Activated T-helper 2 cell treated with anti-CD3 and anti-CD28 coated beads, Interferon-gamma antibody, Interleukin-2, Interleukin-4, amounts not matched to agents 10 μg/mL and 5 μg/mL and 100 μg/mL, durations not matched to agents 14 hours and 24 hours and 36 hours (primary cell): ENCODE measurements at regions not wholly inside any gene's neighbourhood (a gene's known extent, or its start where the extent isn't known, plus 50 kb on each side); places are given as distances from the start of the nearest gene placed in this dataset.

Experiments
- DNase-seq: peaks from one replicate; pipeline ENCODE4 v3.0.0; 2021; ENCODE audit warnings: low spot score
- H3K27ac Mint-ChIP-seq: one replicate; pipeline ENCODE4 v1.8.0; 2021; ENCODE audit warnings: mixed read lengths
- H3K27me3 Mint-ChIP-seq: one replicate; pipeline ENCODE4 v1.8.0; 2021; ENCODE audit warnings: low read depth, mixed read lengths
- H3K36me3 Mint-ChIP-seq: one replicate; pipeline ENCODE4 v1.8.0; 2021; ENCODE audit warnings: low read depth, mixed read lengths
- H3K4me1 Mint-ChIP-seq: one replicate; pipeline ENCODE4 v1.8.0; 2021; ENCODE audit warnings: low read depth, mixed read lengths
- H3K4me3 Mint-ChIP-seq: one replicate; pipeline ENCODE4 v1.8.0; 2021; ENCODE audit warnings: low read depth, mild to moderate bottlenecking, moderate library complexity, mixed read lengths
- H3K9me3 Mint-ChIP-seq: one replicate; pipeline ENCODE4 v1.8.0; 2021; ENCODE audit warnings: mixed read lengths
- intact Hi-C: fragments of 100-400 bp; cut with micrococcal nuclease; formaldehyde crosslinking; loops from one replicate; pipeline ENCODE4 v1.15.1; 2023

DNA sequence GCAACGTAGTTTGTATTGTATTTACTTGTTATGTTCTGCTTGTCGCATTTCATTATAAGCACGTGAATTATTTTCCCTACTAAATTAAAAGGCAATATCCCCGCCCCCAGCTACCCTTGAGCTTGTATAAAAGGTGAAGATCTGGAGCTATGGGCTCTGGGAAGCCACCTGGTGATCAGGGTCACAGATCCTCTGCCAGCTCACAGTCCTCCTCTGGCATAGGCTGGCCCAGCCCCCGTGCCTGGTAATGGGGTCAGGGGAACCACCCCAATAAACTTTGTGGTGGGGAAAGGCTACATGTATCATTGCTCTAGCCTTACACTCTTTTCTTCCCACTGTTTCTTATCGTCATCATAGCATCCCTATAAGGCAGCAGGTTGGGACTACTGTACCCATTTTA lies 190.2 kb upstream of the TSHZ3 start:
- H3K27ac Mint-ChIP-seq = no peak overlapping the region
- peaks cover 12% of the 10 kb centered on the region for H3K9me3 Mint-ChIP-seq
- H3K27me3 Mint-ChIP-seq = no peaks in the 10 kb centered on the region
- intact Hi-C loops = no loop called here
- no peak overlapping the region for H3K4me3 Mint-ChIP-seq
- H3K36me3 Mint-ChIP-seq = no peaks in the 10 kb centered on the region
- no peak for DNase-seq
- H3K4me1 Mint-ChIP-seq = no peaks in the 10 kb centered on the region

- Mint-ChIP-seq H3K27ac (no peak overlapping the region), H3K4me1 (no peaks in the 10 kb centered on the region), H3K4me3 (no peak overlapping the region), H3K36me3 (no peaks in the 10 kb centered on the region), H3K9me3 (peaks cover 15% of the 10 kb centered on the region), H3K27me3 (no peaks in the 10 kb centered on the region)
- no peak for DNase-seq
- intact Hi-C loops = no loop called here
Measured at GRCh38 chr19:31541396-31541795, 192.2 kb upstream of the TSHZ3 start.

- Mint-ChIP-seq H3K4me1 (no peaks in the 10 kb centered on the region), H3K36me3 (no peaks in the 10 kb centered on the region), H3K27me3 (no peaks in the 10 kb centered on the region), H3K4me3 (no peak overlapping the region), H3K27ac (no peak overlapping the region), H3K9me3 (peaks cover 8% of the 10 kb centered on the region)
- DNase-seq = no peak
- intact Hi-C loops = no loop called here
Measured at GRCh38 chr19:31543456-31543855, 194.2 kb upstream of the TSHZ3 start.

DNA sequence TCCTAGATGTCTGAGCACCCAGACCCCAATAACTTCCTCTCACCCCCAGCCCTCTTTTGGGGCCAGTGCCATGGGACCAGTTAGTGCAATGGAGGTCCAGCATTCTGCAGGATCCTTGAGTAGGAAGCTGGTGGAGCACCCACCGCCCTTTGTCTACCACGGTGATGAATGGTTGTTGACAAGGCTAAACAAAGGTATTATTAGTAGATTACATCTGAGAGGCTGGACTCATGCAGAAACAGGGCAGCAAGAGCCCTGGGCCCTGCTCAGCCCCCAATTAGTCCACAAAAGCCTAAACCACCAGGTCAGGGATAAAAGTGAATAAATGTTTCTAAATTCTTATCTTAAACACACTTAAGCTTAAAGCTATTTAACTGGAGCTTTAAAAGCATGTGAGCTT lies 196.5 kb upstream of the TSHZ3 start:
- DNase-seq = no peak
- Mint-ChIP-seq H3K27me3 (no peaks in the 10 kb centered on the region), H3K36me3 (no peaks in the 10 kb centered on the region), H3K4me3 (no peak overlapping the region), H3K9me3 (peaks cover 3% of the 10 kb centered on the region), H3K27ac (no peak overlapping the region), H3K4me1 (no peaks in the 10 kb centered on the region)
- intact Hi-C loops = no loop called here

DNA sequence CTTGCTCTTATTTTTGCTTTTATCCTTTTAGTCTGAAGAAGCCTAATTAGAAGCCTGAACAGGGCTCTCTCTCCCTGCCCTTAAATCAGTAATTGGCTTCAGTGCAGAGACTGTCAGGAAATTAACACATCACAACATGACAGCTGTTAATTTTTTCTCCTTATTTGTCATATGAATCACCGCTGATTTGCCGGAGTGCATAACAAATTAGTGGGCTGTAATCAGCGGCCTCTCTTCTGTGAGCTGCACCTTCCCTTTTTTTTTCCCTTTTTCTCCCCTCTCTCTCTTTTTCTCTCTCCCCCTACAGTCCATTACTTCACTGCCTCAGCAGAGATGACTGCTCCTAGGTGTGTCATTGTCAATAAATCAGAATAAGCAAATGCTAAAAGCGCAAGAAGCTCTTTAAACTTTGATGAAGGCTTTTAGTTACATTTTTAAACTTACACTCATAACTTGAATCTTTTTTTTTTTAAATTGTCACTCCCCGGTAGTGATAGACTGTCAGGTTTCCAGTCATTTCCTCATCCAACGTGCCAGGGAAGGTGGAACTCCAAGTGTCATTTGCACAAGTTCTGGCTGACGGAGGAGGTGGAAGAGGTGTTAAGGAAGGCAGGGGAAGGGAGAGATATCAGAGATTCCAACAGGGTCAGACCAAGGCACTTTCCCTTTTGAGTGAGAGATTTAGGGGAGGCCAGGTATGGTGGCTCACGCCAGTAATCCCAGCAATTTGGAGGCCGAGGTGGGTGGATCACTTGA lies 197.1 kb upstream of the TSHZ3 start:
- intact Hi-C loops = no loop called here
- DNase-seq = no peak
- Mint-ChIP-seq H3K27ac (no peak overlapping the region), H3K9me3 (peaks cover 3% of the 10 kb centered on the region), H3K36me3 (no peaks in the 10 kb centered on the region), H3K27me3 (no peaks in the 10 kb centered on the region), H3K4me3 (no peak overlapping the region), H3K4me1 (no peaks in the 10 kb centered on the region)

GRCh38 chr19:31548941-31549340 lies 199.7 kb upstream of the TSHZ3 start:
- Mint-ChIP-seq H3K36me3 (no peaks in the 10 kb centered on the region), H3K27me3 (no peaks in the 10 kb centered on the region), H3K27ac (no peak overlapping the region), H3K4me3 (no peak overlapping the region), H3K9me3 (peaks cover 3% of the 10 kb centered on the region), H3K4me1 (no peaks in the 10 kb centered on the region)
- intact Hi-C loops = no loop called here
- no peak for DNase-seq

DNA sequence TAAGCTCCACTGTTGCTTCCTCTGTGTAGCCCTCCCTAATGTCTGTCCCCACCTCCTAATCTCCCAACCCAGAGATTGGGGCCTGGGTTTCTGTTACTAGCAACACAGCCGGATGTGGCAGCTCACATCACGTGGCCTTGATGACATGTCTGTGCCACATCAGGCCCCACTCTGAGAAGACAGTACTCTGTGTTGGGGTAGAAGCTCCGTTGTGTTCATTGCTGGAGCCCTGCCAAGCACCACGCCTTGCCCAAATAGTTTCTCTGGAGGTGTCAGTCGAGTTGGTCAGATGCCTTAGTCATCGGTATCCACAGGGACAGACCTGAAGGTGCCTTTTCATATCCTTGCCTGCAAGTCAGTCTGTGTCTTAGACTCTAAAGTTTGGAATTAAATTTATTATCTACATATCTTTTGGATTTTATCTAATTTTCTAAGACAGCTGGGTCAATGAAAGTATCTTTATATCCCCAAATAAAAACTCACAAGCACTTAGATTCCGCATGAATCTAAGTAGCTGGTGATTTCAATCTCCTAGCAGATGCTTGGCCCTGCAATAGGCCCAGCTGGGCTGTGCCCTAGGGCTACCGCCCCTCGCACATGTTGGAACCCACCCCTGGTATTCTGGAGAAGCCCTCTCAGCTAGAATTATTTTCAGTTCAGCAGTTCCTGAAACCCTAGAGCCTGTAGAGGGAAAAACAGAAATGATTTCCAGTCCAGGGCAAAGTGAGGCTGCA lies 204.0 kb upstream of the TSHZ3 start:
- Mint-ChIP-seq H3K4me3 (no peak overlapping the region), H3K4me1 (no peaks in the 10 kb centered on the region), H3K9me3 (peaks cover 11% of the 10 kb centered on the region), H3K36me3 (no peaks in the 10 kb centered on the region), H3K27ac (no peak overlapping the region), H3K27me3 (no peaks in the 10 kb centered on the region)
- DNase-seq = no peak
- intact Hi-C loops = no loop called here

DNA sequence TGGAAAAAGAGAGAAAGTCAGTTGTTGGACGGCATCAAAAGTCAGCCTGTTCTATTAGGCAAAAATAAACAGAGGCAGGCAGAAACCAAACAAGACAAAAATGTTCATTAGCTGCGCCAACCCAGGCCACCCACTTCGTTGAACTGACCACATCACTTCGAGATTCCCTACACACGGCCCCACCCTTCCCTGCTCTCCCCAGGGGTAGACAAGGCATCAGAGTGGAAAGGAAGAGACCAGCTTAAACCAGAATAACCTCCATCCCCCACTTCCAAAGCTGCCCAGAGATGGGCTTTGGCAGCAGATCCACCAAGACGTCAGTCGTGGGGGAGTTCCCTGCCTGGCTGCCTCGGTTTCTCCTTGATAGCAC lies 204.6 kb upstream of the TSHZ3 start:
- no peak overlapping the region for H3K27ac Mint-ChIP-seq
- H3K36me3 Mint-ChIP-seq = no peaks in the 10 kb centered on the region
- H3K4me3 Mint-ChIP-seq = no peak overlapping the region
- DNase-seq = no peak
- H3K4me1 Mint-ChIP-seq = no peaks in the 10 kb centered on the region
- intact Hi-C loops = no loop called here
- H3K27me3 Mint-ChIP-seq = no peaks in the 10 kb centered on the region
- H3K9me3 Mint-ChIP-seq = peaks cover 11% of the 10 kb centered on the region

DNA sequence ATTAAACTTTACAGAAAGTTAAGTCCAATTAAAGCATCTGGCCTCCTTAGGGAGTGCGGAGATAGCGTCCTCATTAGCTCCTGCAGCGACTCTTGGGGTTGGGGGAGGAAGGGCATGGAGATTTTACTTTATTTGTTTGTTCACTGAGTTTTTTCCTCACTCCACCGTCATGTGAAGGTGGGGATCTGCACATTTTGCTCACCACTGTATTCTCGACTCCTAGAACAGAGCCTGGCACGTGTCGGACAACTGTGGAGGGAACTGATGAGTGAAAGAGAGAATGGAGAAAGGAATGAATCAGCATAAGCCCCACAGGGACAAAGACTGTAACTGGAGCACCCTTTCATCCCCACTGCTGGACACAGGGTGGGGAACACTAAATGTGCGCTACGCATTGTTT lies 205.1 kb upstream of the TSHZ3 start:
- no peak for DNase-seq
- Mint-ChIP-seq H3K9me3 (peaks cover 11% of the 10 kb centered on the region), H3K27ac (no peak overlapping the region), H3K36me3 (no peaks in the 10 kb centered on the region), H3K27me3 (no peaks in the 10 kb centered on the region), H3K4me1 (no peaks in the 10 kb centered on the region), H3K4me3 (no peak overlapping the region)
- intact Hi-C loops = no loop called here

- H3K27ac Mint-ChIP-seq = no peak overlapping the region
- H3K36me3 Mint-ChIP-seq = no peaks in the 10 kb centered on the region
- H3K27me3 Mint-ChIP-seq = no peaks in the 10 kb centered on the region
- no peak for DNase-seq
- no peak overlapping the region for H3K4me3 Mint-ChIP-seq
- intact Hi-C loops = no loop called here
- peaks cover 19% of the 10 kb centered on the region for H3K9me3 Mint-ChIP-seq
- no peaks in the 10 kb centered on the region for H3K4me1 Mint-ChIP-seq
Measured at GRCh38 chr19:31555634-31556215, 206.5 kb upstream of the TSHZ3 start.

- Mint-ChIP-seq H3K4me1 (no peaks in the 10 kb centered on the region), H3K27me3 (no peaks in the 10 kb centered on the region), H3K36me3 (no peaks in the 10 kb centered on the region), H3K9me3 (peaks cover 35% of the 10 kb centered on the region), H3K27ac (no peak overlapping the region), H3K4me3 (no peak overlapping the region)
- no peak for DNase-seq
- intact Hi-C loops = no loop called here
Measured at GRCh38 chr19:31559494-31559893, 210.3 kb upstream of the TSHZ3 start.

- no peak for DNase-seq
- intact Hi-C loops = no loop called here
Measured at GRCh38 chr19:31560086-31561060, 211.1 kb upstream of the TSHZ3 start.

More at GRCh38 chr19:31560086-31561060, 211.1 kb upstream of the TSHZ3 start:
- no peak overlapping the region for H3K27ac Mint-ChIP-seq
- no peak overlapping the region for H3K4me3 Mint-ChIP-seq
- peaks cover 39% of the 10 kb centered on the region for H3K9me3 Mint-ChIP-seq
- H3K4me1 Mint-ChIP-seq = no peaks in the 10 kb centered on the region
- no peaks in the 10 kb centered on the region for H3K36me3 Mint-ChIP-seq
- H3K27me3 Mint-ChIP-seq = no peaks in the 10 kb centered on the region
